A549 (cell line): ENCODE measurements at regions not wholly inside any gene's neighbourhood (a gene's known extent, or its start where the extent isn't known, plus 50 kb on each side); places are given as distances from the start of the nearest gene placed in this dataset.

ENCODE experiments used
- ATAC-seq, 2 experiments: fragments of 200-7000 bp in 1 of 2; fragments of >200 bp in 1 of 2; cut with Nextera tagmentation in 1 of 2; cut with Tn5 transposase in 1 of 2; 3 replicates each; pipeline versions ENCODE4 v1.8.0 to v1.9.1; 2018 to 2020; ENCODE audit warnings: mild to moderate bottlenecking in 1 of 2, moderate library complexity in 1 of 2
- CTCF ChIA-PET: fragments of 300-600 bp; sonication (Branson Sonifier 250); formaldehyde crosslinking; extraction: SDS; loops from one replicate; lab custom pipeline; 2021; ENCODE audit warnings: antibody characterized with exemption, inconsistent platforms; lab: Yijun Ruan, JAX
- POLR2A ChIA-PET: fragments of 350-600 bp; formaldehyde crosslinking; extraction: SDS; loops from one replicate; lab custom pipeline; 2021; ENCODE audit warnings: antibody characterized with exemption, inconsistent platforms; lab: Yijun Ruan, JAX
- DNase-seq, 2 experiments: peaks; one replicate each; pipeline versions ENCODE4 v3.0.0 to v3.0.0-alpha.2; 2011 to 2016; ENCODE audit warnings: low read depth in 1 of 2, low spot score in 1 of 2
- FAIRE-seq: peaks from 2 replicates; lab custom pipeline; 2011; peaks lifted over from hg19 to GRCh38; lab: Jason Lieb, UNC
- H3K27ac ChIP-seq, 2 experiments: fragments of >200 bp; sonication (Bioruptor Twin); formaldehyde crosslinking; 3 replicates each; pipeline ENCODE4 v1.5.1; 2016 to 2017
- H3K4me1 ChIP-seq: fragments of >200 bp; sonication (Bioruptor Twin); formaldehyde crosslinking; 3 replicates; pipeline ENCODE4 v1.6.1; 2016
- H3K4me2 ChIP-seq: fragments of >200 bp; sonication (Bioruptor Twin); formaldehyde crosslinking; 3 replicates; pipeline ENCODE4 v1.6.1; 2016
- H3K4me3 ChIP-seq: fragments of >200 bp; sonication (Bioruptor Twin); formaldehyde crosslinking; 3 replicates; pipeline ENCODE4 v1.5.1; 2016
- H3K9me3 ChIP-seq: fragments of >200 bp; sonication (Bioruptor Twin); formaldehyde crosslinking; 3 replicates; pipeline ENCODE4 v1.6.1; 2016
- BCL3 ChIP-seq: fragments of >200 bp; sonication (Bioruptor Twin); formaldehyde crosslinking; IDR thresholded peaks from 3 replicates; pipeline ENCODE4 v1.6.1; 2016
- BHLHE40 ChIP-seq: IDR thresholded peaks from 2 replicates; pipeline ENCODE4 v1.6.1; 2012; ENCODE audit warnings: low read depth, low read length, inconsistent platforms
- CBX2 ChIP-seq: fragments of 200-600 bp; sonication (generic); IDR thresholded peaks from 2 replicates; pipeline ENCODE4 v1.6.1; 2016; ENCODE audit warnings: low read depth, mild to moderate bottlenecking, borderline replicate concordance
- CEBPB ChIP-seq, 2 experiments: fragments of >200 bp in 1 of 2; sonication (Bioruptor Twin) in 1 of 2; formaldehyde crosslinking in 1 of 2; IDR thresholded peaks; 2 replicates each; pipeline ENCODE4 v1.6.1; 2012 to 2016
- EHF ChIP-seq: fragments of 250-450 bp; sonication (Bioruptor Pico); IDR thresholded peaks from 2 replicates; pipeline ENCODE4 v1.5.0; 2020; ENCODE audit warnings: mild to moderate bottlenecking
- ESRRA ChIP-seq: fragments of 150-350 bp; IDR thresholded peaks from 2 replicates; pipeline ENCODE4 v1.6.1; 2014; ENCODE audit warnings: mild to moderate bottlenecking, low read length, borderline replicate concordance
- FOSL2 ChIP-seq, 2 experiments: fragments of 450-650 bp in 1 of 2; fragments of >200 bp in 1 of 2; sonication (Bioruptor Twin) in 1 of 2; formaldehyde crosslinking; IDR thresholded peaks; 2 replicates each; pipeline versions ENCODE4 v1.5.0 to v1.6.1; 2016 to 2020; ENCODE audit warnings: mild to moderate bottlenecking in 1 of 2, moderate library complexity in 1 of 2
- FOXS1 ChIP-seq: fragments of 250-450 bp; sonication (Bioruptor Pico); IDR thresholded peaks from 2 replicates; pipeline ENCODE4 v1.5.0; 2020; ENCODE audit warnings: mild to moderate bottlenecking, moderate library complexity
- GATA3 ChIP-seq: IDR thresholded peaks from 2 replicates; pipeline ENCODE4 v1.6.1; 2012; ENCODE audit warnings: borderline replicate concordance
- HMGXB4 ChIP-seq: fragments of 250-450 bp; sonication (Bioruptor Pico); IDR thresholded peaks from 2 replicates; pipeline ENCODE4 v1.5.0; 2021; ENCODE audit warnings: mild to moderate bottlenecking, moderate library complexity, borderline replicate concordance
- HOXB5 ChIP-seq: fragments of 250-450 bp; sonication (Bioruptor Pico); IDR thresholded peaks from 2 replicates; pipeline ENCODE4 v1.5.0; 2020; ENCODE audit warnings: mild to moderate bottlenecking, moderate library complexity
- MAZ ChIP-seq: fragments of 150-350 bp; IDR thresholded peaks from 2 replicates; pipeline ENCODE4 v1.6.1; 2014; ENCODE audit warnings: antibody characterized with exemption, low read depth, low read length, borderline replicate concordance
- NFE2L2 ChIP-seq: fragments of 150-350 bp; conservative IDR thresholded peaks from 2 replicates; pipeline ENCODE4 v1.6.1; 2014; ENCODE audit warnings: low read length
- NPAS2 ChIP-seq: fragments of 250-450 bp; sonication (Bioruptor Pico); IDR thresholded peaks from 2 replicates; pipeline ENCODE4 v1.8.0; 2022; ENCODE audit warnings: mild to moderate bottlenecking, moderate library complexity, borderline replicate concordance
- PBX3 ChIP-seq: IDR thresholded peaks from 2 replicates; pipeline ENCODE4 v1.6.1; 2012
- POLR2A ChIP-seq: IDR thresholded peaks from 2 replicates; pipeline ENCODE4 v1.6.1; 2012; ENCODE audit warnings: mild to moderate bottlenecking, low read length
- RARB ChIP-seq: fragments of 250-450 bp; sonication (Bioruptor Pico); IDR thresholded peaks from 2 replicates; pipeline ENCODE4 v1.8.0; 2021; ENCODE audit warnings: mild to moderate bottlenecking, moderate library complexity
- TFCP2L1 ChIP-seq: fragments of 250-450 bp; sonication (Bioruptor Pico); IDR thresholded peaks from 2 replicates; pipeline ENCODE4 v1.5.0; 2021; ENCODE audit warnings: mild to moderate bottlenecking
- USF2 ChIP-seq: fragments of 450-650 bp; IDR thresholded peaks from 2 replicates; pipeline ENCODE4 v1.6.1; 2014; ENCODE audit warnings: antibody characterized with exemption
- ZC3H11A ChIP-seq: fragments of 450-650 bp; IDR thresholded peaks from 2 replicates; pipeline ENCODE4 v1.6.1; 2014; ENCODE audit warnings: antibody characterized with exemption, mild to moderate bottlenecking
- ZNF302 ChIP-seq: fragments of 250-450 bp; sonication (Bioruptor Pico); IDR thresholded peaks from 2 replicates; pipeline ENCODE4 v1.9.0; 2021; ENCODE audit warnings: inconsistent platforms, mild to moderate bottlenecking, moderate library complexity
- ZSCAN20 ChIP-seq: fragments of 250-450 bp; sonication (Bioruptor Pico); IDR thresholded peaks from 2 replicates; pipeline ENCODE4 v1.8.0; 2022; ENCODE audit warnings: mild to moderate bottlenecking, moderate library complexity
- WGBS: methylation state at CpG from one replicate; pipeline ENCODE4 v1.1.6; 2017; ENCODE audit errors: missing lambda C conversion rate; 5-methylcytosine and 5-hydroxymethylcytosine counted together
- TF ChIP-seq, protein P1 (sequence below): fragments of 250-450 bp; sonication (Bioruptor Pico); IDR thresholded peaks from 2 replicates; pipeline ENCODE4 v1.5.0; 2020; ENCODE audit warnings: low read depth, mild to moderate bottlenecking, moderate library complexity
- TF ChIP-seq, protein P2 (sequence below): fragments of 150-350 bp; IDR thresholded peaks from 2 replicates; pipeline ENCODE4 v1.6.1; 2014; ENCODE audit warnings: low read depth, mild to moderate bottlenecking, low read length

DNA sequence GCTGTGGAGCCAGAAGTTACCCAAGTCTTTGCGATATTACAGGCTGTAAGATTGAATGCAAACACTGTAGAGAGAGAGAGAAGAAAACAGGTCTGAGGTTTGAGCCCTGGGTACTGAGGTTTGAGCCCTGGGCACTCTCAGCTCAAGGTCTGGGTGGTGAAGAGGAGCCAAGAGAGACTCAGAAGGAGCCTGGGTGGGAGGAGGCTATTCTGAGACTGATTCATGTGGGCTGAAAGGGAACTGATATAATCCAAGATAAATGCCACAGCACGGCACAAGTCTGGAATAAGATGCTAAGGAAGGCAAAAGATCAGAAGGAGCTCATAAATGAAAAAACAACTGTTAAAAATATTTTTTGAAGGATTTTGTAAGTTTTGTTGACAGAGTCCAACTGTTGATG lies 407.6 kb upstream of the HS6ST1 start:
- Histone ChIP-seq H3K4me1 (no peaks in the 10 kb centered on the region), H3K4me2 (no peak overlapping the region)
- 3% methylated on average over 2 of the region's 2 CpGs for WGBS
- CTCF ChIA-PET = interaction anchor here (0.9 to 2.2 kb wide), 5 partner anchors 10 to 724 kb away, joined by 3 to 9 read pairs (median 3); no protein-coding TSS in a partner anchor
- no peak for TF ChIP-seq POLR2A
- TF ChIP-seq USF2 = no peak
- TF ChIP-seq ESRRA = no peak
- TF ChIP-seq PBX3 = no peak
- no peak for TF ChIP-seq BCL3
- no peak for TF ChIP-seq ZSCAN20
- TF ChIP-seq BHLHE40 = no peak
- TF ChIP-seq, protein P1, sequence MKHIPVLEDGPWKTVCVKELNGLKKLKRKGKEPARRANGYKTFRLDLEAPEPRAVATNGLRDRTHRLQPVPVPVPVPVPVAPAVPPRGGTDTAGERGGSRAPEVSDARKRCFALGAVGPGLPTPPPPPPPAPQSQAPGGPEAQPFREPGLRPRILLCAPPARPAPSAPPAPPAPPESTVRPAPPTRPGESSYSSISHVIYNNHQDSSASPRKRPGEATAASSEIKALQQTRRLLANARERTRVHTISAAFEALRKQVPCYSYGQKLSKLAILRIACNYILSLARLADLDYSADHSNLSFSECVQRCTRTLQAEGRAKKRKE = no peak
- no peak for TF ChIP-seq RARB (CRISPR knock-in tag)
- TF ChIP-seq, all 56 proteins: peak for 0
- FAIRE-seq (no peak), ATAC-seq (no peak), DNase-seq (no peak)
- Histone ChIP-seq H3K4me3 (no peak overlapping the region), H3K27ac (no peak overlapping the region), H3K9me3 (no peaks in the 10 kb centered on the region)
- POLR2A ChIA-PET = no interaction called here

- no peak overlapping the region for H3K4me3 ChIP-seq
- DNase-seq = no peak
- no peak overlapping the region for H3K27ac ChIP-seq
- no peak overlapping the region for H3K4me2 ChIP-seq
- no peaks in the 10 kb centered on the region for H3K4me1 ChIP-seq
- ChIA-PET CTCF (interaction anchor here (0.9 to 2.2 kb wide), 4 partner anchors 8 to 28 kb away, joined by 3 to 9 read pairs (median 5); no protein-coding TSS in a partner anchor), POLR2A (no interaction called here)
- ATAC-seq = no peak
- no peak for TF ChIP-seq RARB (CRISPR knock-in tag)
- TF ChIP-seq CBX2 = no peak
- no peaks in the 10 kb centered on the region for H3K9me3 ChIP-seq
- WGBS = 20% methylated on average over 4 of the region's 4 CpGs
- FAIRE-seq = no peak
Observed at GRCh38 chr2:128726911-128727310, 408.2 kb upstream of the HS6ST1 start.

- no peak overlapping the region for H3K4me3 ChIP-seq
- WGBS = 2% methylated on average over 2 of the region's 2 CpGs
- no peak overlapping the region for H3K27ac ChIP-seq
- TF ChIP-seq NFE2L2 (no peak), HOXB5 (CRISPR knock-in tag) (no peak), FOSL2 (IDR thresholded peaks at IDR 0.05) (no peak), FOSL2 (CRISPR knock-in tag; IDR thresholded peaks at IDR 0.05) (no peak), FOXS1 (no peak), EHF (CRISPR knock-in tag) (no peak), NPAS2 (CRISPR knock-in tag) (no peak), CBX2 (no peak), ZNF302 (CRISPR knock-in tag) (no peak), CEBPB (IDR thresholded peaks at IDR 0.05) (no peak), MAZ (no peak), PBX3 (no peak), TFCP2L1 (CRISPR knock-in tag) (no peak), ZC3H11A (no peak), GATA3 (no peak), HMGXB4 (no peak)
- TF ChIP-seq, protein P2, sequence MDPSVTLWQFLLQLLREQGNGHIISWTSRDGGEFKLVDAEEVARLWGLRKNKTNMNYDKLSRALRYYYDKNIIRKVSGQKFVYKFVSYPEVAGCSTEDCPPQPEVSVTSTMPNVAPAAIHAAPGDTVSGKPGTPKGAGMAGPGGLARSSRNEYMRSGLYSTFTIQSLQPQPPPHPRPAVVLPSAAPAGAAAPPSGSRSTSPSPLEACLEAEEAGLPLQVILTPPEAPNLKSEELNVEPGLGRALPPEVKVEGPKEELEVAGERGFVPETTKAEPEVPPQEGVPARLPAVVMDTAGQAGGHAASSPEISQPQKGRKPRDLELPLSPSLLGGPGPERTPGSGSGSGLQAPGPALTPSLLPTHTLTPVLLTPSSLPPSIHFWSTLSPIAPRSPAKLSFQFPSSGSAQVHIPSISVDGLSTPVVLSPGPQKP = no peak
- H3K4me2 ChIP-seq = no peak overlapping the region
- POLR2A ChIA-PET = no interaction called here
- no peaks in the 10 kb centered on the region for H3K9me3 ChIP-seq
- ATAC-seq (no peak), FAIRE-seq (no peak), DNase-seq (no peak)
- no peaks in the 10 kb centered on the region for H3K4me1 ChIP-seq
- CTCF ChIA-PET = interaction anchor here (1.1 to 2.2 kb wide), 3 partner anchors 9 to 21 kb away, joined by 4 to 9 read pairs (median 6); no protein-coding TSS in a partner anchor
Observed at GRCh38 chr2:128727404-128727803, 408.7 kb upstream of the HS6ST1 start.
